HG02642 (cell line): ENCODE measurements at regions not wholly inside any gene's neighbourhood (a gene's known extent, or its start where the extent isn't known, plus 50 kb on each side); places are given as distances from the start of the nearest gene placed in this dataset.

ENCODE experiments used
- ATAC-seq: cut with Tn5 transposase; IDR thresholded peaks from one replicate; pipeline ENCODE4 v1.9.1; 2021; ENCODE audit warnings: mild to moderate bottlenecking; ENCODE audit not compliant: unreplicated experiment, poor library complexity

- no peak for ATAC-seq
These were observed 237.1 kb upstream of the OPRM1 start for GRCh38 chr6:153801917-153802316.

GRCh38 chr6:153800580-153801188 is 238.4 kb upstream of the OPRM1 start:
- ATAC-seq: no peak

GRCh38 chr6:153790876-153791473 is 248.1 kb upstream of the OPRM1 start:
- ATAC-seq: no peak

- ATAC-seq: no peak
These were observed 249.0 kb upstream of the OPRM1 start for GRCh38 chr6:153790048-153790447.

GRCh38 chr6:153787341-153787606 is 251.8 kb upstream of the OPRM1 start:
- no peak for ATAC-seq

- no peak for ATAC-seq
These were observed 257.7 kb upstream of the OPRM1 start for GRCh38 chr6:153781306-153781705.

GRCh38 chr6:153780011-153780410 is 259.0 kb upstream of the OPRM1 start:
- ATAC-seq: no peak

GRCh38 chr6:153778216-153778615 is 260.8 kb upstream of the OPRM1 start:
- no peak for ATAC-seq

- ATAC-seq: no peak
These were observed 267.5 kb upstream of the OPRM1 start for GRCh38 chr6:153771577-153771976.

GRCh38 chr6:153767127-153767526 is 271.9 kb upstream of the OPRM1 start:
- no peak for ATAC-seq

GRCh38 chr6:153758516-153758915 is 280.5 kb upstream of the OPRM1 start:
- no peak for ATAC-seq

GRCh38 chr6:153735761-153736160 is 303.3 kb upstream of the OPRM1 start:
- no peak for ATAC-seq

GRCh38 chr6:153729189-153729588 is 309.9 kb upstream of the OPRM1 start:
- ATAC-seq: no peak

GRCh38 chr6:153727885-153728284 is 311.2 kb upstream of the OPRM1 start:
- no peak for ATAC-seq

- no peak for ATAC-seq
These were observed 313.6 kb upstream of the OPRM1 start for GRCh38 chr6:153725456-153725855.

GRCh38 chr6:153720732-153721131 is 318.3 kb upstream of the OPRM1 start:
- no peak for ATAC-seq

- no peak for ATAC-seq
These were observed 333.6 kb upstream of the OPRM1 start for GRCh38 chr6:153705429-153705828.

- ATAC-seq: no peak
These were observed 336.4 kb upstream of the OPRM1 start for GRCh38 chr6:153702671-153703070.

- ATAC-seq: no peak
These were observed 340.4 kb upstream of the OPRM1 start for GRCh38 chr6:153698637-153699036.

GRCh38 chr6:153698001-153698400 is 341.0 kb upstream of the OPRM1 start:
- no peak for ATAC-seq

- ATAC-seq: no peak
These were observed 361.5 kb upstream of the OPRM1 start for GRCh38 chr6:153677522-153677921.

- ATAC-seq: no peak
These were observed 365.3 kb upstream of the OPRM1 start for GRCh38 chr6:153673750-153674149.

- ATAC-seq: no peak
These were observed 365.8 kb upstream of the OPRM1 start for GRCh38 chr6:153673225-153673624.
